Posterior vena cava (tissue), 2 donors: ENCODE measurements at regions not wholly inside any gene's neighbourhood (a gene's known extent, or its start where the extent isn't known, plus 50 kb on each side); places are given as distances from the start of the nearest gene placed in this dataset.

Source experiments
- DNase-seq: peaks from one replicate; pipeline ENCODE4 v3.0.0-alpha.2; 2020; ENCODE audit warnings: low spot score
- intact Hi-C, 2 donors: fragments of 100-400 bp; cut with DNase I; formaldehyde crosslinking; loops; one replicate each; pipeline versions ENCODE4 v1.14.1 to v1.14.2; 2022 to 2023
- donor health status: DM: yes; HTN: yes; CAD: no.
- donor health status: DM: yes; HTN: yes; CAD: no.

- DNase-seq, result no peak
- intact Hi-C loops, result no loop called here
Measured at GRCh38 chr20:48115502-48115901, 330.2 kb upstream of the SULF2 start.

GRCh38 chr20:48107560-48107959 is 322.3 kb upstream of the SULF2 start:
- intact Hi-C loops, result no loop called here

GRCh38 chr20:48106428-48106827 is 321.1 kb upstream of the SULF2 start:
- intact Hi-C loops, result no loop called here
- DNase-seq, result no peak

More at GRCh38 chr20:48107560-48107959, 322.3 kb upstream of the SULF2 start:
- no peak for DNase-seq

GRCh38 chr20:48105526-48105925 is 320.2 kb upstream of the SULF2 start:
- no peak for DNase-seq
- intact Hi-C loops, result no loop called here

- DNase-seq, result no peak
- intact Hi-C loops, result loop anchor here in 1 of 2 donors (1.0 kb wide), 1 partner anchor 20 kb away; no protein-coding TSS in a partner anchor
Measured at GRCh38 chr20:48102931-48103660, 317.8 kb upstream of the SULF2 start.

- intact Hi-C loops, result loop anchor here in 1 of 2 donors (1.0 kb wide), 1 partner anchor 21 kb away; no protein-coding TSS in a partner anchor
- no peak for DNase-seq
Measured at GRCh38 chr20:48102076-48102787, 317.0 kb upstream of the SULF2 start.

- no peak for DNase-seq
- intact Hi-C loops, result no loop called here
Measured at GRCh38 chr20:48100483-48100882, 315.2 kb upstream of the SULF2 start.

GRCh38 chr20:48098866-48099265 is 313.6 kb upstream of the SULF2 start:
- no peak for DNase-seq
- intact Hi-C loops, result no loop called here

GRCh38 chr20:48098099-48098498 is 312.8 kb upstream of the SULF2 start:
- DNase-seq, result no peak
- intact Hi-C loops, result no loop called here

GRCh38 chr20:48096957-48097890 is 311.9 kb upstream of the SULF2 start:
- no peak for DNase-seq
- intact Hi-C loops, result no loop called here

- intact Hi-C loops, result no loop called here
Measured at GRCh38 chr20:48096212-48096875, 311.1 kb upstream of the SULF2 start.

GRCh38 chr20:48094944-48095343 is 309.7 kb upstream of the SULF2 start:
- intact Hi-C loops, result no loop called here
- DNase-seq, result no peak

More at GRCh38 chr20:48096212-48096875, 311.1 kb upstream of the SULF2 start:
- no peak for DNase-seq

- intact Hi-C loops, result no loop called here
- DNase-seq, result no peak
Measured at GRCh38 chr20:48094196-48094749, 309.0 kb upstream of the SULF2 start.

- no peak for DNase-seq
- intact Hi-C loops, result no loop called here
Measured at GRCh38 chr20:48092596-48093280, 307.5 kb upstream of the SULF2 start.

GRCh38 chr20:48090784-48091183 is 305.5 kb upstream of the SULF2 start:
- intact Hi-C loops, result no loop called here

GRCh38 chr20:48090314-48090713 is 305.0 kb upstream of the SULF2 start:
- DNase-seq, result no peak
- intact Hi-C loops, result no loop called here

More at GRCh38 chr20:48090784-48091183, 305.5 kb upstream of the SULF2 start:
- DNase-seq, result no peak

GRCh38 chr20:48080583-48080982 is 295.3 kb upstream of the SULF2 start:
- intact Hi-C loops, result no loop called here
- no peak for DNase-seq

GRCh38 chr20:48079028-48079427 is 293.7 kb upstream of the SULF2 start:
- intact Hi-C loops, result no loop called here

More at GRCh38 chr20:48079028-48079427, 293.7 kb upstream of the SULF2 start:
- DNase-seq, result no peak
